H1 (cell line): ENCODE measurements at regions not wholly inside any gene's neighbourhood (a gene's known extent, or its start where the extent isn't known, plus 50 kb on each side); places are given as distances from the start of the nearest gene placed in this dataset.

Experiments used
- CTCF ChIA-PET: fragments of 300-600 bp; sonication (Branson Sonifier 250); formaldehyde crosslinking; loops from one replicate; lab custom pipeline; 2021; ENCODE audit not compliant: partially characterized antibody; lab: Charles Lee
- POLR2A ChIA-PET: fragments of 300-600 bp; sonication (Branson Sonifier 250); formaldehyde crosslinking; loops from one replicate; lab custom pipeline; 2021; ENCODE audit warnings: inconsistent platforms; ENCODE audit not compliant: partially characterized antibody; lab: Charles Lee
- DNase-seq, 2 experiments: peaks; one replicate each; pipeline versions ENCODE4 v3.0.0 to v3.0.0-alpha.2; 2010 to 2022; ENCODE audit warnings: low spot score in 2 of 2, low read depth in 1 of 2, mixed read lengths in 1 of 2
- FAIRE-seq: peaks from 2 replicates; lab custom pipeline; 2011; peaks lifted over from hg19 to GRCh38; lab: Jason Lieb, UNC
- H2AFZ ChIP-seq: 2 replicates; pipeline ENCODE4 v1.8.1; 2012; ENCODE audit warnings: low read length, inconsistent platforms
- H2AK5ac ChIP-seq: 2 replicates; pipeline ENCODE4 v1.6.1; 2013; ENCODE audit warnings: low read depth, low read length
- H2BK120ac ChIP-seq: replicated peaks from 2 replicates; pipeline ENCODE3; 2013; ENCODE audit warnings: low read depth, low read length, inconsistent platforms
- H2BK12ac ChIP-seq: 2 replicates; pipeline ENCODE4 v1.6.1; 2013; ENCODE audit warnings: low read depth, low read length
- H2BK15ac ChIP-seq: 2 replicates; pipeline ENCODE4 v1.6.1; 2013; ENCODE audit warnings: low read length
- H2BK20ac ChIP-seq: 2 replicates; pipeline ENCODE4 v1.6.1; 2013; ENCODE audit warnings: low read length
- H2BK5ac ChIP-seq: 2 replicates; pipeline ENCODE4 v1.6.1; 2013; ENCODE audit warnings: low read depth, low read length
- H3K14ac ChIP-seq: 2 replicates; pipeline ENCODE4 v1.6.1; 2013; ENCODE audit warnings: inconsistent platforms; ENCODE audit not compliant: insufficient read length
- H3K18ac ChIP-seq: 2 replicates; pipeline ENCODE4 v1.6.1; 2013; ENCODE audit warnings: low read length; ENCODE audit errors: extremely low read depth
- H3K23ac ChIP-seq: 2 replicates; pipeline ENCODE4 v1.6.1; 2013; ENCODE audit warnings: inconsistent platforms; ENCODE audit not compliant: insufficient read length
- H3K23me2 ChIP-seq: 2 replicates; pipeline ENCODE4 v1.6.1; 2013; ENCODE audit warnings: low read depth, low read length
- H3K27ac ChIP-seq: 2 replicates; pipeline ENCODE4 v1.6.1; 2011; ENCODE audit warnings: low read depth, low read length, inconsistent platforms
- H3K27me3 ChIP-seq, 4 experiments: replicated peaks in 1 of 4; 1 replicate in 1 of 4; 2 replicates in 3 of 4; pipeline versions ENCODE4 v1.6.1 to v1.8.1; 2011 to 2013; ENCODE audit warnings: low read length in 3 of 4, mild to moderate bottlenecking in 3 of 4, inconsistent platforms in 2 of 4, mixed read lengths in 2 of 4, moderate library complexity in 1 of 4; ENCODE audit not compliant: control insufficient read depth in 3 of 4, insufficient read depth in 3 of 4; ENCODE audit errors: extremely low read depth in 1 of 4
- H3K36me3 ChIP-seq, 4 experiments: 2 replicates each; pipeline versions ENCODE4 v1.6.1 to v1.8.1; 2011 to 2013; ENCODE audit warnings: mild to moderate bottlenecking in 4 of 4, low read length in 3 of 4, moderate library complexity in 2 of 4, control low read depth in 1 of 4, inconsistent platforms in 1 of 4; ENCODE audit not compliant: insufficient read depth in 4 of 4, control insufficient read depth in 2 of 4
- H3K4ac ChIP-seq: replicated peaks from 2 replicates; pipeline ENCODE3; 2013; ENCODE audit warnings: low read length, low read depth, mixed read lengths, inconsistent platforms; ENCODE audit not compliant: insufficient read length
- H3K4me1 ChIP-seq, 4 experiments: replicated peaks in 1 of 4; 1 replicate in 1 of 4; 2 replicates in 3 of 4; pipeline versions ENCODE4 v1.6.1 to v1.8.1; 2011 to 2013; ENCODE audit warnings: low read length in 3 of 4, inconsistent platforms in 2 of 4, mixed read lengths in 1 of 4; ENCODE audit not compliant: insufficient read depth in 4 of 4, control insufficient read depth in 3 of 4
- H3K4me2 ChIP-seq, 2 experiments: 2 replicates each; pipeline versions ENCODE4 v1.6.1 to v1.8.1; 2011 to 2013; ENCODE audit warnings: low read depth in 2 of 2, low read length in 2 of 2, control low read depth in 1 of 2, inconsistent platforms in 1 of 2, mild to moderate bottlenecking in 1 of 2; ENCODE audit not compliant: insufficient read depth in 1 of 2
- H3K4me3 ChIP-seq, 4 experiments: fragments of 200-600, 300-600 bp in 1 of 4; sonication (generic), shearing (Covaris generic), sonication (Bioruptor Twin) in 1 of 4; 2 replicates each; pipeline versions ENCODE4 v1.5.1 to v1.8.1; 2011 to 2016; ENCODE audit warnings: low read length in 4 of 4, low read depth in 3 of 4, control low read depth in 2 of 4, inconsistent platforms in 2 of 4, mild to moderate bottlenecking in 2 of 4, mixed read lengths in 1 of 4, moderate library complexity in 1 of 4; ENCODE audit not compliant: insufficient read depth in 2 of 4; ENCODE audit errors: extremely low read depth in 1 of 4
- H3K56ac ChIP-seq: replicated peaks from 2 replicates; pipeline ENCODE3; 2013; ENCODE audit warnings: low read depth, mild to moderate bottlenecking, mixed read lengths, low read length, inconsistent platforms; ENCODE audit not compliant: insufficient read length
- H3K79me1 ChIP-seq: 2 replicates; pipeline ENCODE4 v1.6.1; 2013; ENCODE audit warnings: low read depth, low read length, control low read depth
- H3K79me2 ChIP-seq, 2 experiments: 2 replicates each; pipeline versions ENCODE4 v1.6.1 to v1.8.1; 2012 to 2013; ENCODE audit warnings: low read length in 2 of 2, mild to moderate bottlenecking in 2 of 2, inconsistent platforms in 1 of 2; ENCODE audit not compliant: insufficient read depth in 2 of 2, control insufficient read depth in 1 of 2
- H3K9ac ChIP-seq, 4 experiments: replicated peaks in 1 of 4; 1 replicate in 1 of 4; 2 replicates in 3 of 4; pipeline versions ENCODE4 v1.6.1 to v1.8.1; 2011 to 2013; ENCODE audit warnings: low read depth in 3 of 4, low read length in 3 of 4, control low read depth in 2 of 4, mild to moderate bottlenecking in 2 of 4, moderate library complexity in 2 of 4, inconsistent platforms in 1 of 4; ENCODE audit errors: extremely low read depth in 1 of 4
- H3K9me3 ChIP-seq, 2 experiments: 2 replicates each; pipeline versions ENCODE4 v1.6.1 to v1.8.1; 2012 to 2013; ENCODE audit warnings: mild to moderate bottlenecking in 2 of 2, moderate library complexity in 2 of 2, control low read depth in 1 of 2, inconsistent platforms in 1 of 2, low read depth in 1 of 2, low read length in 1 of 2, mixed read lengths in 1 of 2; ENCODE audit not compliant: insufficient read depth in 2 of 2
- H4K20me1 ChIP-seq, 2 experiments: replicated peaks in 1 of 2; 2 replicates each; pipeline versions ENCODE3 to v1.8.1; 2011 to 2013; ENCODE audit warnings: inconsistent platforms in 2 of 2, low read length in 2 of 2, mild to moderate bottlenecking in 1 of 2; ENCODE audit not compliant: insufficient read depth in 2 of 2, control insufficient read depth in 1 of 2
- H4K5ac ChIP-seq: 2 replicates; pipeline ENCODE4 v1.6.1; 2013; ENCODE audit warnings: low read length, low read depth, mixed read lengths, inconsistent platforms; ENCODE audit not compliant: insufficient read length
- H4K8ac ChIP-seq: 2 replicates; pipeline ENCODE4 v1.8.0; 2013; ENCODE audit warnings: mild to moderate bottlenecking, moderate library complexity, low read length, inconsistent platforms; ENCODE audit not compliant: insufficient read depth; ENCODE audit errors: extremely low read depth
- H4K91ac ChIP-seq: replicated peaks from 2 replicates; pipeline ENCODE3; 2013; ENCODE audit warnings: low read length, mixed read lengths, inconsistent platforms; ENCODE audit not compliant: insufficient read length
- BACH1 ChIP-seq: IDR thresholded peaks from 2 replicates; pipeline ENCODE4 v1.6.1; 2012; ENCODE audit warnings: low read length, improper control_type of control experiment
- MAFK ChIP-seq: IDR thresholded peaks from 2 replicates; pipeline ENCODE4 v1.6.1; 2012; ENCODE audit warnings: low read depth, mild to moderate bottlenecking, improper control_type of control experiment, low read length
- MAX ChIP-seq: IDR thresholded peaks from 2 replicates; pipeline ENCODE4 v1.6.1; 2012; ENCODE audit warnings: inconsistent platforms
- SIN3A ChIP-seq, 2 experiments: IDR thresholded peaks in 1 of 2; conservative IDR thresholded peaks in 1 of 2; 2 replicates each; pipeline ENCODE4 v1.6.1; 2011 to 2012; ENCODE audit warnings: low read length in 2 of 2, improper control_type of control experiment in 1 of 2, low read depth in 1 of 2, mild to moderate bottlenecking in 1 of 2
- WGBS, 2 experiments: shearing (Covaris generic) in 1 of 2; methylation state at CpG; one replicate each; pipeline versions ENCODE4 v1.1.6 to v1.1.7; 2013 to 2015; ENCODE audit warnings: low lambda C conversion rate in 2 of 2, mixed read lengths in 2 of 2, inconsistent platforms in 1 of 2, low coverage in 1 of 2, missing lambda C conversion rate in 1 of 2; ENCODE audit not compliant: insufficient replicate concordance in 2 of 2, insufficient coverage in 1 of 2, insufficient read length in 1 of 2; ENCODE audit errors: extremely low coverage in 1 of 2, missing lambda C conversion rate in 1 of 2; 5-methylcytosine and 5-hydroxymethylcytosine counted together

DNA sequence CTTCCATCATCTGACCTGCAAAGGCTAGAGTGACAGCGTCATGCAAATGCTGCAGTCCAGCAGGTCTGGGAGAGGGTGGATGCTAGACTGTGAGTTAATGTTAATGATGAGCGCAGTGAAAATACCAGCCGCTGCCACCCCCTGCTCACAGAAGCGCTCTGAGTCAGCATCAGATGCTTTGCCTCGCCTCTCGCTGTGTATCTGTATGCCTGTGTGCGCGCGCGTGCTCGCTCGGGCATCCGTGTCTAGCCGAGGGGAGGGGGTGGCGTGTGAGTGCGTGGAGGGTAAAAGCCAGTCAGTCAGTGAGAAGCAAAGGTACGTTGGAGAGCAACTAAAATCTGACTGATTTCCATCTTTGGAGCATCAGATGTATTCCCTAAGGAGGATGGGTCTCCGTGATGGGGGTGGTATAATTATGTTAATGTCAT, 858.7 kb downstream of the USP25 start:
- Histone ChIP-seq H3K36me3 (no peaks in the 10 kb centered on the region), H3K79me2 (no peaks in the 10 kb centered on the region), H3K79me1 (no peaks in the 10 kb centered on the region), H2BK5ac (no peak overlapping the region), H3K4ac (no peak overlapping the region), H3K9ac (no peak overlapping the region), H4K5ac (no peak overlapping the region), H4K20me1 (no peaks in the 10 kb centered on the region), H3K23ac (no peak overlapping the region), H3K4me2 (peak overlapping the region; percentile 66 to 77), H3K27ac (no peak overlapping the region), H2BK20ac (no peak overlapping the region), H3K4me3 (peak overlapping the region; percentile 25 to 52 (median 33); a peak in 5 of 8 replicates), H2AK5ac (no peak overlapping the region), H3K18ac (no peak overlapping the region), H2AFZ (peak overlapping the region; percentile 76; the same call in 1 of the 2 replicates), H3K27me3 (no peaks in the 10 kb centered on the region), H3K56ac (no peak overlapping the region), H2BK120ac (no peak overlapping the region), H3K14ac (no peak overlapping the region), H3K23me2 (no peaks in the 10 kb centered on the region), H4K91ac (no peak overlapping the region), H2BK15ac (no peak overlapping the region), H4K8ac (no peak overlapping the region; the same call in 1 of the 2 replicates), H2BK12ac (no peak overlapping the region), H3K4me1 (peaks cover 0 to 3% (median 2%) of the 10 kb centered on the region in 4 experiments; a peak in 4 of 7 replicates), H3K9me3 (no peaks in the 10 kb centered on the region)
- no peak for TF ChIP-seq BACH1
- peak; percentile 52; the same call in 1 of the 2 replicates for TF ChIP-seq MAX
- TF ChIP-seq SIN3A (conservative IDR thresholded peaks at IDR 0.05 in 1 of 2, IDR thresholded peaks at IDR 0.05 in 1 of 2; ENCODE audit: low read depth in 1 of 2, low read length in 2 of 2) = 0 out of 4 replicates have a peak, but pooled peaks of 1 of the 2 experiments have one; percentile 30
- peak; percentile 9; the same call in 1 of the 2 replicates for TF ChIP-seq MAFK
- WGBS, 2 experiments = 16% methylated on average over 18 of the region's 18 CpGs; no CpG with 5 or more reads in 1 of the 2 experiments
- no peak for FAIRE-seq
- POLR2A ChIA-PET = no interaction called here
- CTCF ChIA-PET = no interaction called here
- no peak for DNase-seq
